ENCODE measurements at regions not wholly inside any gene's neighbourhood (a gene's known extent, or its start where the extent isn't known, plus 50 kb on each side); places are given as distances from the start of the nearest gene placed in this dataset.

DNA sequence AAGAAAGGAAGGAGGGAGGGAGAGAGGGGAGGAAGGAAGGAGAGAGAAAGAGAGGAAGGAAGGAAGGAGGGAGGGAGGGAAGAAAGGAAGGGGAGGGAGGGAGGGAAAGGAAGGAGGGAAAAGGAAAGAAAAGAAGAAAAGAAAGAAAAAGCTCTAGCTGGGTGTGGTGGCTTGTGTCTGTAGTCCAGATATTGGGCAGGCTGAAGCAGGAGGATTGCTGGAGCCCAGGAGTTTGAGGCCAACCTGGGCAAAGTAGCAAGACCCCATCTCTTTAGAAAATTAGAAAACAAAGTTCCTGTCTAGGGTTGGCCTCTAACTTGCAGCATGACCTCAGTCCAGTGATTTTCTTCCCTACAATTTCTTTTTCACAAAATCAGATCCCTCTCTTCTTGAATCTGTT lies 208.2 kb upstream of the NUDT4 start:
- H4K20me1 ChIP-seq, result no peaks in the 10 kb centered on the region
- no peaks in the 10 kb centered on the region for H3K27me3 ChIP-seq
- no peak overlapping the region for H3K27ac ChIP-seq
- H3K36me3 ChIP-seq, result no peaks in the 10 kb centered on the region
- H3K4me3 ChIP-seq, result no peak overlapping the region
- H3K4me1 ChIP-seq, result peaks cover 67% of the 10 kb centered on the region
- H3K9ac ChIP-seq, result no peak overlapping the region
- peaks cover 11% of the 10 kb centered on the region; the same call in 1 of the 2 replicates for H3K9me3 ChIP-seq
- TF ChIP-seq Cebpa-rat (IDR thresholded peaks at IDR 0.05), result no peak
- H3K4me2 ChIP-seq, result no peak overlapping the region

- TF ChIP-seq Cebpa-rat (IDR thresholded peaks at IDR 0.05), result no peak
- Histone ChIP-seq H3K36me3 (no peaks in the 10 kb centered on the region), H3K9me3 (0 out of 2 replicates have a peak, but pooled peaks cover 5% of the 10 kb centered on the region), H3K4me2 (no peak overlapping the region), H3K9ac (no peak overlapping the region), H3K4me3 (no peak overlapping the region), H3K27ac (no peak overlapping the region), H4K20me1 (no peaks in the 10 kb centered on the region), H3K4me1 (peaks cover 59% of the 10 kb centered on the region), H3K27me3 (no peaks in the 10 kb centered on the region)
Observed at GRCh38 chr12:93170928-93171327, 206.8 kb upstream of the NUDT4 start.

DNA sequence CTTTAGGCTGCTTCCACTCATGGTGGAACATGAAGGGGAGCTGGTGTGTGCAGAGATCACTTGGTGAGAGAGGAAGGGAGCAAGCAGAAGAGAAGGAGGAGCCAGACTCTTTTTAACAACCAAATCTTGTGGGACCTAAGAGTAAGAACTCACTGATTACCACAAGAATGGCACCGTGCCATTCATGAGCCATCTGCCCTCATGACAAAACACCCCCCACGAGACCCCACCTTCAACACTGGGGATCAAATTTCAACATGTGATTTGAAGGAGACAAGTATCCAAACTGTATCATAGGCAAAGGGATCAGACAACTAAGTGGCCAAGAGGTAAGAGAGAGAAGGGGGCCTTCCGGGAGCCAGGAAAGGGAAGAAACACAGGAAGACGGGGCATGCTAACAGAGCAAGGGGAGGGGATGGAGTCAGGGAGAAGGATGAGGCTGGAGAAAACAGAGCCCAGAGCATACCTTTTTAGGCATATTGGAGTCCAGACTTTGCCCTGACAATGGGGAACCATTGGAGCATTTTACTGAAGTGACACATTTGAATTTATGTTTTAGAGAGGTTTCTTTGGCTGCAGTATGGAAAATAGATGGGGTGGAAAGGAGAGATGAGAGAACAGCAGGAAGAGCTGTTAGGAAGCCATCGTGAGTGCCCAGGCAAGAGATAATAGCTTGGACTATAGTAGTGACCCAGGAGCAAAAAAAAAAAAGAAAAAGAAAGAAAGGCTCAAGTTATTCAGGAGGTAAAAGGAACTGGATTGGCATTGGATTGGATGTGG lies 204.4 kb upstream of the NUDT4 start:
- Histone ChIP-seq H3K4me2 (peak overlapping the region; percentile 57), H3K4me3 (no peak overlapping the region), H3K36me3 (no peaks in the 10 kb centered on the region), H3K4me1 (peaks cover 35% of the 10 kb centered on the region), H3K9ac (no peak overlapping the region), H3K9me3 (0 out of 2 replicates have a peak, but pooled peaks cover 7% of the 10 kb centered on the region), H4K20me1 (no peaks in the 10 kb centered on the region), H3K27me3 (no peaks in the 10 kb centered on the region), H3K27ac (no peak overlapping the region; the same call in 1 of the 2 replicates)
- no peak for TF ChIP-seq Cebpa-rat (IDR thresholded peaks at IDR 0.05)

DNA sequence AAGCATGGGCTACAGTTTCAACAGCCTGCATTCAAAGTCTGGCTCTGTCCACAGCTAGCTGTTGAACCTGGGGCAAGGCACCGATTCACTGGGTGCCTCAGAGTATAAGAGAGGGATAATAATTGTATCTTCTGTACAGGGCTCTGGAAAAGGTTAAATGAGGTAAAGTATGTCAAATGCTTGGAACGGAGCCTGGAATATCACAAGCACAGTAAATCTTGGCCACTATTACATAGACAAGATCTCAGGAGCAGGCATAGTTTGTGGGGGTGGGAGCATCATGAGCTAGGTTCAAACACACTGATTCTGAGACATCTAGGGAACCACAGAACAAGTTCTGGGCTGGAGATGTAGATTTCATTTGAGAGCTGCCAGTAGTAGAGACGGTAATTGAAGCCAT lies 203.7 kb upstream of the NUDT4 start:
- H3K4me3 ChIP-seq, result no peak overlapping the region
- H3K9ac ChIP-seq, result no peak overlapping the region
- H3K27ac ChIP-seq, result no peak overlapping the region
- H3K4me2 ChIP-seq, result 0 out of 2 replicates have a peak overlapping the region, but pooled peaks have one; percentile 57
- H4K20me1 ChIP-seq, result no peaks in the 10 kb centered on the region
- H3K36me3 ChIP-seq, result no peaks in the 10 kb centered on the region
- H3K27me3 ChIP-seq, result no peaks in the 10 kb centered on the region
- 0 out of 2 replicates have a peak, but pooled peaks cover 9% of the 10 kb centered on the region for H3K9me3 ChIP-seq
- TF ChIP-seq Cebpa-rat (IDR thresholded peaks at IDR 0.05), result no peak
- H3K4me1 ChIP-seq, result peaks cover 28% of the 10 kb centered on the region

DNA sequence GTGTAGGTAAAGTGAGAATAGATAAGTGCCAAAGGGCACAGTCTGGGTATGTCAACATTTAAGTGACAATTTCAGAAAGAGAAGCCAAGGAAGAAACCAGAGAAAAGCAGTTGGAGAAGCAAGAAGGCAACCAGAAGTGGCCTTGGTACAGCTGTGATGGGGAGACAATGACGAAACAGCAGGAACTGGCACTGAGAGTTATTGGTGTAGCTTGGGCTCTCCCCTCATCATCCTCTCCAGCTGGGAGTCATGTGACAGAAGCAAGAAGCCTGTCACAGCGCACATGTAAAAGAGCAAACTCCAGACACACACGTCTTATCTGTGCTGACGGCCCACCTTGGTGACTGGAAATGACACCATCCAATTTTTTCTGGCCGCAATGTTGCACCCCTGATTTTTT lies 203.3 kb upstream of the NUDT4 start:
- Histone ChIP-seq H3K4me1 (peaks cover 28% of the 10 kb centered on the region), H3K27ac (no peak overlapping the region), H3K36me3 (no peaks in the 10 kb centered on the region), H3K4me2 (no peak overlapping the region), H3K9ac (no peak overlapping the region), H3K9me3 (0 out of 2 replicates have a peak, but pooled peaks cover 9% of the 10 kb centered on the region), H3K27me3 (no peaks in the 10 kb centered on the region), H3K4me3 (no peak overlapping the region), H4K20me1 (no peaks in the 10 kb centered on the region)
- no peak for TF ChIP-seq Cebpa-rat (IDR thresholded peaks at IDR 0.05)

- peaks cover 45% of the 10 kb centered on the region for H3K4me1 ChIP-seq
- H4K20me1 ChIP-seq, result no peaks in the 10 kb centered on the region
- TF ChIP-seq Cebpa-rat (IDR thresholded peaks at IDR 0.05), result no peak
- H3K9me3 ChIP-seq, result 0 out of 2 replicates have a peak, but pooled peaks cover 9% of the 10 kb centered on the region
- no peak overlapping the region for H3K4me2 ChIP-seq
- no peaks in the 10 kb centered on the region for H3K36me3 ChIP-seq
- H3K27ac ChIP-seq, result no peak overlapping the region
- H3K27me3 ChIP-seq, result no peaks in the 10 kb centered on the region
- no peak overlapping the region for H3K9ac ChIP-seq
- no peak overlapping the region for H3K4me3 ChIP-seq
Observed at GRCh38 chr12:93176165-93176564, 201.6 kb upstream of the NUDT4 start.

DNA sequence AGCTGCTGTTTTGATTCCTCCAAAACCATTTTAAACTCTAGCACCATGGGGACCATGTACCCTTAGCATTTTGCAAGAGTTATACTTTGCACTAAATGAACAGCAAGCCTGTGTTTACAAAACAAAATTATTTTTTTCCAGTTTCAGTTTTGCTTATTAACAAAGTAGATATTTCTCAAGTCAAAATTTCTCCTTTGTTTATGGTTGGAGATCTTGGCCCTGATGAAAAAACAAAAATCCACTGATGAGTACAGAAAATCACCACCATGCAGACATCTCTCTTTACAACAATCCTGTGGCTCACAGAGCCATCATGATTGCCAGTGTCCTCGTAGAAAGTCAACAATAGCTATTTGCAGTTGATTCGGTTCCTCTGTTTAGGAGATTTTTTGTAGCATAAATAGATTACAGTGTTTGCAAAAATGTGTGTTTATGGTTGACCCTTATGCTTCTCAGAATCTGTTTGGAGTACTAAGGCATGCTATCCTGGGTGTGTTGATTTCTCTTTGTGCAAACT lies 201.1 kb upstream of the NUDT4 start:
- Histone ChIP-seq H3K4me3 (no peak overlapping the region), H3K4me2 (no peak overlapping the region), H3K9me3 (0 out of 2 replicates have a peak, but pooled peaks cover 5% of the 10 kb centered on the region), H3K9ac (no peak overlapping the region), H4K20me1 (no peaks in the 10 kb centered on the region), H3K27me3 (no peaks in the 10 kb centered on the region), H3K4me1 (peaks cover 46% of the 10 kb centered on the region), H3K36me3 (no peaks in the 10 kb centered on the region), H3K27ac (no peak overlapping the region)
- TF ChIP-seq Cebpa-rat (IDR thresholded peaks at IDR 0.05), result no peak

DNA sequence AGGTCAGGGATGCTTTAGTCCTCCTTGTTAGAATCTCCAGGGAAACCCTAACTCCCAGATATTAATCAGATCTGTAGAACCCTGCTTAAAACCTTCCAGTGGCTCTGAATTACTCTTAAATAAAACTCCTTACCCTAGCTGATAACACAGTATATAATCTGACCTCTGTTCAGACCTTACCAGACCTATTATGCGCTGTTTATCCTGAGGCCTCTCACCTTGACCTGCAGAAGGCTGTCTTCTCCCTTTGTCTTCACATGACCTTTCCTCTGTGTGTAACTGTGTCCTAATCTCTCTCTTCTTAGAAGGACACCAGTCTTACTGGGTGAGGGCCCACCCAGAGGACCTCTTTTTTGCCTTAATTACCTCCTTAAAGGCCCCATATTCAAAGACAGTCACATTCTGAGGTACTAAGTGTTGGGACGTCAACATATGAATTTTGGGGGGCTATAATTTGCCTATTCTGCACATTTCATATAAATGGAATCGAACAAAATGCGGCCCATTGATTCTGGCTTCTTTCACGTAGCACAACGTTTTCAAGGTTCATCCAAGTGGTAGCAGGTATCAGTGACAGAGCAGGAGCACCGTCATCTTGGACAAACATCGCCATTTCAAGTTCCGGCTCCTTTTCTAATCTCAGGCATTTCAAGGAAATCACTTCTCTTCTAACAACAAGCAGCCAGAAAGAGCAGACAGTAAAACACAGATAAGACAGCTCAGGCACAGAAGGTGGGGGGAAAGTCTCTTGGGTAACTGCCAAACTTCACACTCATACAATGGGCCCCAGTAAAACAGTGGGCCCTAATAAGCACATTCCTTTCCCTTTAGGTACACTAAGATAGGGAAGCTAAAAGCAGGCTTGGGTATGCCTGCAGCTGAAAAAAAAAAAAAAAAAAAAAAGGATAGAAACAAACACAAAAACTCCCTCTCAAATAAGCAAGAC lies 200.2 kb upstream of the NUDT4 start:
- Histone ChIP-seq H3K4me2 (no peak overlapping the region), H3K9me3 (0 out of 2 replicates have a peak, but pooled peaks cover 4% of the 10 kb centered on the region), H3K36me3 (no peaks in the 10 kb centered on the region), H3K4me1 (peaks cover 42% of the 10 kb centered on the region), H3K4me3 (no peak overlapping the region), H3K27me3 (no peaks in the 10 kb centered on the region), H3K9ac (no peak overlapping the region), H3K27ac (no peak overlapping the region), H4K20me1 (no peaks in the 10 kb centered on the region)
- TF ChIP-seq Cebpa-rat (IDR thresholded peaks at IDR 0.05), result no peak

GRCh38 chr12:93178154-93178878 lies 199.4 kb upstream of the NUDT4 start:
- Histone ChIP-seq H3K4me1 (peaks cover 33% of the 10 kb centered on the region), H3K4me2 (no peak overlapping the region), H3K9me3 (0 out of 2 replicates have a peak, but pooled peaks cover 4% of the 10 kb centered on the region), H4K20me1 (no peaks in the 10 kb centered on the region), H3K9ac (no peak overlapping the region), H3K27ac (no peak overlapping the region), H3K27me3 (no peaks in the 10 kb centered on the region), H3K4me3 (no peak overlapping the region), H3K36me3 (no peaks in the 10 kb centered on the region)
- no peak for TF ChIP-seq Cebpa-rat (IDR thresholded peaks at IDR 0.05)

Measured in BLaER1 (cell line).